HUES6 (cell line): ENCODE measurements at regions not wholly inside any gene's neighbourhood (a gene's known extent, or its start where the extent isn't known, plus 50 kb on each side); places are given as distances from the start of the nearest gene placed in this dataset.
A peak's percentile ranks its signal among the peaks of the same experiment; 100 is the strongest.
"Not testable (repeated sequence)": the region's sequence is repeated elsewhere in the genome, so short reads cannot be mapped to it uniquely, and the experiment has no call there.

Source experiments
- H3K27ac ChIP-seq: 2 replicates; pipeline ENCODE4 v1.7.0; 2013; ENCODE audit warnings: low read depth, mild to moderate bottlenecking, low read length, inconsistent platforms
- H3K27me3 ChIP-seq: 2 replicates; pipeline ENCODE4 v1.6.1; 2013; ENCODE audit warnings: low read length; ENCODE audit not compliant: control insufficient read depth, insufficient read depth
- H3K36me3 ChIP-seq: 2 replicates; pipeline ENCODE4 v1.6.1; 2013; ENCODE audit warnings: low read length; ENCODE audit not compliant: control insufficient read depth, insufficient read depth
- H3K4me1 ChIP-seq: 2 replicates; pipeline ENCODE4 v1.6.1; 2013; ENCODE audit warnings: low read length; ENCODE audit not compliant: control insufficient read depth, insufficient read depth
- H3K4me3 ChIP-seq: 2 replicates; pipeline ENCODE4 v1.5.1; 2013; ENCODE audit warnings: low read depth, low read length
- H3K9ac ChIP-seq: one replicate; pipeline ENCODE4 v1.6.1; 2013; ENCODE audit warnings: mild to moderate bottlenecking, low read length
- H3K9me3 ChIP-seq: 2 replicates; pipeline ENCODE4 v1.6.1; 2013; ENCODE audit warnings: low read depth, low read length; ENCODE audit not compliant: control insufficient read depth, insufficient read depth

DNA sequence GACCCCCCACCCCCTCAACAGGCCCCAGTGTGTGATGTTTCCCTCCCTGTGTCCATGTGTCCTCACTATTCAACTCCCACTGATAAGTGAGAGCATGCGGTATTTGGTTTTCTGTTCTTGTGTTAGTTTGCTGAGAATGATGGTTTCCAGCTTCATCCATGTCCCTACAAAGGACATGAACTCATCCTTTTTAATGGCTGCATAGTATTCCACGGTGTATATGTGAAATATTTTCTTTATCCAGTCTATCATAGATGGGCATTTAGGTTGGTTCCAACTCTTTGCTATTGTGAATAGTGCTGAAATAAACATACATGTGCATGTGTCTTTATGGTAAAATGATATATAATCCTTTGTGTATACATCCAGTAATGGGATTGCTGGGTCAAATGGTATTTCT lies 130.8 kb upstream of the FOXG1 start:
- H3K36me3 ChIP-seq, H3K9ac ChIP-seq, H3K9me3 ChIP-seq, H3K4me1 ChIP-seq, H3K27me3 ChIP-seq, H3K4me3 ChIP-seq, H3K27ac ChIP-seq: not testable (repeated sequence)

DNA sequence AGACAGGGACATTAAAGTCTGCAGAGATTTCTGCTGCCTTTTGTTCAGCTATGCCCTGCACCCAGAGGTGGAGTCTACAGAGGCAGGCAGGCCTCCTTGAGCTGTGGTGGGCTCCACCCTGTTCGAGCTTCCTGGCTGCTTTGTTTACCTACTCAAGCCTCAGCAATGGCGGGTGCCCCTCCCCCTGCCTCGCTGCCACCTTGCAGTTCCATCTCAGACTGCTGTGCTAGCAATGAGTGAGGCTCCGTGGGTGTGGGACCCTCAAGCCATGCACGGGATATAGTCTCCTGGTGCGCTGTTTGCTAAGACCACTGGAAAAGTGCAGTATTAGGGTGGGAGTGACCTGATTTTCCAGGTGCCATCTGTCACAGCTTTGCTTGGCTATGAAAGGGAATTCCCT lies 125.4 kb upstream of the FOXG1 start:
- H3K27me3 ChIP-seq, H3K36me3 ChIP-seq, H3K4me3 ChIP-seq, H3K4me1 ChIP-seq, H3K27ac ChIP-seq, H3K9me3 ChIP-seq, H3K9ac ChIP-seq: not testable (repeated sequence)

- H3K36me3 ChIP-seq, result no peaks in the 10 kb centered on the region
- H3K4me1 ChIP-seq, result peaks cover 12% of the 10 kb centered on the region; the same call in 1 of the 2 replicates
- no peak overlapping the region for H3K27ac ChIP-seq
- no peak overlapping the region for H3K4me3 ChIP-seq
- H3K9me3 ChIP-seq, result no peaks in the 10 kb centered on the region
- no peaks in the 10 kb centered on the region for H3K27me3 ChIP-seq
- H3K9ac ChIP-seq, result no peak overlapping the region
These were observed 115.4 kb upstream of the FOXG1 start for GRCh38 chr14:28651148-28651547.

- Histone ChIP-seq H3K27me3 (no peaks in the 10 kb centered on the region), H3K4me1 (peaks cover 12% of the 10 kb centered on the region; the same call in 1 of the 2 replicates), H3K9me3 (no peaks in the 10 kb centered on the region), H3K9ac (no peak overlapping the region), H3K4me3 (no peak overlapping the region), H3K27ac (no peak overlapping the region), H3K36me3 (no peaks in the 10 kb centered on the region)
These were observed 113.8 kb upstream of the FOXG1 start for GRCh38 chr14:28652782-28653181.

GRCh38 chr14:28653521-28653920 lies 113.1 kb upstream of the FOXG1 start:
- no peaks in the 10 kb centered on the region for H3K36me3 ChIP-seq
- no peak overlapping the region for H3K27ac ChIP-seq
- no peak overlapping the region for H3K4me3 ChIP-seq
- H3K9ac ChIP-seq, result no peak overlapping the region
- H3K4me1 ChIP-seq, result peaks cover 12% of the 10 kb centered on the region; the same call in 1 of the 2 replicates
- H3K27me3 ChIP-seq, result no peaks in the 10 kb centered on the region
- no peaks in the 10 kb centered on the region for H3K9me3 ChIP-seq

- Histone ChIP-seq H3K9me3 (no peaks in the 10 kb centered on the region), H3K27me3 (no peaks in the 10 kb centered on the region)
These were observed 109.8 kb upstream of the FOXG1 start for GRCh38 chr14:28656704-28657255.

DNA sequence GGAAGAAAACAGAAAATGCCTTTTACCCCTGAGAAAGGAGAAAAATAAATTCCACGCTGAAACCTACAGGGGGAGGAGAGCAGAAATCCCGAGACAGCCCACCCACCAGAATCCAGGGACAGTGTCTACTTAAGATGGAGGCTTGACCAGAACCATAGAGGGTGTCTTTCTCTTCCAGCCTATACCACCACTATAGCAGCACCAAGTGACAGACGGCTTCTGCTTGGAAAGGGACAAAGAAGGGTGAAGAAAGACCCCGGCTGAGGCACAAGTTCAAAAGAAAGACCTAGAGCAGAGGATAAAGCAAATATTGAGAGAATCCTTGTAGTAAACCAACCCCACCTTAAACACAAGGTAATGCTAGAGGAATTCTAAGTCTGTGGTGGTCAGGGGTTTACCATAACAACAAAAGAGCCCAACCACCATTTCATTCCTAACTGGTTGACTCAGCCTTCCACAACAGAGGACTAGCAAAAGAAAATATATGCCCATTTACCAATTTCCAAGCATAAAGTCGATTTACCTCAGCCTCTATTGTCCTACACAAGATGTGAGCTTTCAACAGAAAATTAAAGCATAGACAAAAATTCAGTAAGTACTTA lies 105.3 kb upstream of the FOXG1 start:
- H3K9me3 ChIP-seq, result no peaks in the 10 kb centered on the region
- peak overlapping the region; percentile 96 for H3K27ac ChIP-seq
- H3K27me3 ChIP-seq, result no peaks in the 10 kb centered on the region
- H3K36me3 ChIP-seq, result no peaks in the 10 kb centered on the region
- peak overlapping the region; percentile 37 for H3K4me3 ChIP-seq
- H3K4me1 ChIP-seq, result peaks cover 24% of the 10 kb centered on the region
- peak overlapping the region; percentile 80 for H3K9ac ChIP-seq

More at GRCh38 chr14:28656704-28657255, 109.8 kb upstream of the FOXG1 start:
- Histone ChIP-seq H3K4me1 (peaks cover 25% of the 10 kb centered on the region), H3K27ac (no peak overlapping the region), H3K9ac (no peak overlapping the region), H3K36me3 (no peaks in the 10 kb centered on the region), H3K4me3 (no peak overlapping the region)

GRCh38 chr14:28666961-28667360 lies 99.6 kb upstream of the FOXG1 start:
- no peaks in the 10 kb centered on the region for H3K36me3 ChIP-seq
- H3K27ac ChIP-seq, result no peak overlapping the region
- H3K27me3 ChIP-seq, result no peaks in the 10 kb centered on the region
- H3K9me3 ChIP-seq, result no peaks in the 10 kb centered on the region
- no peak overlapping the region for H3K9ac ChIP-seq
- H3K4me3 ChIP-seq, result no peak overlapping the region
- peaks cover under 1% of the 10 kb centered on the region; the same call in 1 of the 2 replicates for H3K4me1 ChIP-seq

DNA sequence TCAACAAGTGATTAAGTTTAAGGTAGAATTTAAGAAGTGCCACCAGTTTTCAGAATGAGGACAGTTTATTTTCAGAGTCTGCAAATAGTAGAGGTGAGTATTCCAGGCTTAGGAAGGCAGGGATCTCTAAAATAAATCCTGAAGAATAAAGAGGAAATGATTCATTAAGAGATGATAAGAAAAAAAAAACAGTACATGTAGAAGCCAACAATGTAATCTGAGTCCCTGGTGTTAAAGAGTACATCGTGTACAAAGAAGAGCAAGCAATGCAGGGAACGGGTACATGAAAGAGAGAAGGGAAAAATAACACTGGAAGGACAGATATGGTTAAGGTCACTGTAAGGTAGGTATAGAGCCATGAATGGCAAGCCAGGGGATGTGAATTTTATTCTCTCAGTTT lies 95.2 kb upstream of the FOXG1 start:
- Histone ChIP-seq H3K27me3 (no peaks in the 10 kb centered on the region), H3K9ac (no peak overlapping the region), H3K4me3 (no peak overlapping the region), H3K4me1 (peaks cover under 1% of the 10 kb centered on the region; the same call in 1 of the 2 replicates), H3K27ac (no peak overlapping the region), H3K36me3 (no peaks in the 10 kb centered on the region), H3K9me3 (no peaks in the 10 kb centered on the region)

- Histone ChIP-seq H3K4me3 (no peak overlapping the region), H3K36me3 (no peaks in the 10 kb centered on the region), H3K9ac (no peak overlapping the region), H3K27ac (no peak overlapping the region), H3K9me3 (no peaks in the 10 kb centered on the region), H3K27me3 (no peaks in the 10 kb centered on the region), H3K4me1 (peaks cover 2% of the 10 kb centered on the region; the same call in 1 of the 2 replicates)
These were observed 93.5 kb upstream of the FOXG1 start for GRCh38 chr14:28673056-28673455.

DNA sequence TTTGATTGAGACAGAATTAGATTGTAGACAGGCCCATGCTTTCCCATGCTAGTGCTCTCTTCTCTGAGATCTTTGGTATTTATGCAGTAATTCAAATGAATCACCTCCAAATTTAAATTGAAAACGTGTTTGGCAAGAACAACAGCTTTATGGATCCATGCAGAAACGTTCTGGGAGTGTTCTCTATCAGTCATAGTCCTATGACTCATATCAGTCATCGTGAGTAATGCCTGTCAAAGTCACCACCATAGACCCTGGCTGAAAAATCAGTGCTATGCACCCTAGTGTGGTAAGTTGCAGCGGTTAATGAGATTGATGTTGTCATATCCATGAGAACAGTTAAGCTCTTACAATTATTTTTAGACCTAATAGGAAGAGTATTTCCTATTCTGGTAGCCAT lies 90.1 kb upstream of the FOXG1 start:
- Histone ChIP-seq H3K4me1 (peaks cover 2% of the 10 kb centered on the region; the same call in 1 of the 2 replicates), H3K27me3 (no peaks in the 10 kb centered on the region), H3K27ac (no peak overlapping the region), H3K9me3 (no peaks in the 10 kb centered on the region), H3K36me3 (no peaks in the 10 kb centered on the region), H3K9ac (no peak overlapping the region), H3K4me3 (no peak overlapping the region)
